ENCODE measurements at regions not wholly inside any gene's neighbourhood (a gene's known extent, or its start where the extent isn't known, plus 50 kb on each side); places are given as distances from the start of the nearest gene placed in this dataset.

DNA sequence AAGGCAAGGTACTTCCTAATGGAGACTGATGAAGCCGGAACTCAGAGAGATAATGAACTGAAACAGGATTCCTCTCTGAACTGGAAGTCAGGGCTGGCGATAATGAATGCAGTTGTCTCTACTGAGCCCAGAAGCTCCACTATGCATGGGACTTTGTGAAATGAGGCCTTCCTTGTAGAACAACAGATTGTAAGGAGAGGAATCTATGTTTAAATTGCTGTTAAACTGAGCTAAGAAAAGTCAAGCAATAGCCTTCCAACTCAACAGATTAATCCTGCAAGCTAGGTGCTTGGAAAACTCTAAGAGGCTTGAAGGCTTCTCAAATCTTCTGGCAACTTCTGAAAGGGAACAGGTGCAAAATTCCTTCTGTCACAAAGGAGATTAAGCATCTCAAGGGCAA, 119.5 kb upstream of the ARHGAP5 start:
- no peak for TF ChIP-seq POLR2A (IDR thresholded peaks at IDR 0.05)
- TF ChIP-seq, protein P1, sequence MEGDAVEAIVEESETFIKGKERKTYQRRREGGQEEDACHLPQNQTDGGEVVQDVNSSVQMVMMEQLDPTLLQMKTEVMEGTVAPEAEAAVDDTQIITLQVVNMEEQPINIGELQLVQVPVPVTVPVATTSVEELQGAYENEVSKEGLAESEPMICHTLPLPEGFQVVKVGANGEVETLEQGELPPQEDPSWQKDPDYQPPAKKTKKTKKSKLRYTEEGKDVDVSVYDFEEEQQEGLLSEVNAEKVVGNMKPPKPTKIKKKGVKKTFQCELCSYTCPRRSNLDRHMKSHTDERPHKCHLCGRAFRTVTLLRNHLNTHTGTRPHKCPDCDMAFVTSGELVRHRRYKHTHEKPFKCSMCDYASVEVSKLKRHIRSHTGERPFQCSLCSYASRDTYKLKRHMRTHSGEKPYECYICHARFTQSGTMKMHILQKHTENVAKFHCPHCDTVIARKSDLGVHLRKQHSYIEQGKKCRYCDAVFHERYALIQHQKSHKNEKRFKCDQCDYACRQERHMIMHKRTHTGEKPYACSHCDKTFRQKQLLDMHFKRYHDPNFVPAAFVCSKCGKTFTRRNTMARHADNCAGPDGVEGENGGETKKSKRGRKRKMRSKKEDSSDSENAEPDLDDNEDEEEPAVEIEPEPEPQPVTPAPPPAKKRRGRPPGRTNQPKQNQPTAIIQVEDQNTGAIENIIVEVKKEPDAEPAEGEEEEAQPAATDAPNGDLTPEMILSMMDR (IDR thresholded peaks at IDR 0.05) = no peak
